Mucosa of descending colon (tissue), 3 donors: ENCODE measurements at regions not wholly inside any gene's neighbourhood (a gene's known extent, or its start where the extent isn't known, plus 50 kb on each side); places are given as distances from the start of the nearest gene placed in this dataset.

ENCODE experiments used
- ATAC-seq: fragments of 200-7000 bp; cut with Tn5 transposase; one replicate; pipeline ENCODE4 v1.9.1; 2020; ENCODE audit warnings: mild to moderate bottlenecking, moderate library complexity
- DNase-seq, 3 donors: peaks; one replicate each; pipeline ENCODE4 v3.0.0-alpha.2; 2020
- H3K36me3 ChIP-seq: fragments of 200-600 bp; one replicate; pipeline ENCODE4 v1.8.0; 2021; ENCODE audit warnings: low read depth, mild to moderate bottlenecking
- H3K4me1 ChIP-seq: fragments of 200-600 bp; one replicate; pipeline ENCODE4 v1.8.0; 2021; ENCODE audit warnings: low read depth, mild to moderate bottlenecking
- H3K4me3 ChIP-seq: fragments of 200-600 bp; one replicate; pipeline ENCODE4 v1.8.0; 2021; ENCODE audit warnings: mild to moderate bottlenecking
- H3K9me3 ChIP-seq: fragments of 200-600 bp; one replicate; pipeline ENCODE4 v1.8.0; 2021; ENCODE audit warnings: mild to moderate bottlenecking
- intact Hi-C, 2 donors: fragments of 100-400 bp; cut with DNase I in 1 of 2; cut with micrococcal nuclease in 1 of 2; formaldehyde crosslinking; loops; one replicate each; pipeline versions ENCODE4 v1.11.0 to v1.11.1; 2022; cut with DNase I, micrococcal nuclease
- TF ChIP-seq, protein P1 (sequence below): fragments of 200-600 bp; IDR thresholded peaks from one replicate; pipeline ENCODE4 v1.8.0; 2022; ENCODE audit warnings: antibody characterized with exemption, mild to moderate bottlenecking
- donor health status: DM: no; HTN: no; CAD: no; lungs with moderate emphysema.
- donor health status: DM: no; HTN: no; CAD: no.
- donor health status: DM: no; HTN: yes; CAD: no.

- TF ChIP-seq, protein P1, sequence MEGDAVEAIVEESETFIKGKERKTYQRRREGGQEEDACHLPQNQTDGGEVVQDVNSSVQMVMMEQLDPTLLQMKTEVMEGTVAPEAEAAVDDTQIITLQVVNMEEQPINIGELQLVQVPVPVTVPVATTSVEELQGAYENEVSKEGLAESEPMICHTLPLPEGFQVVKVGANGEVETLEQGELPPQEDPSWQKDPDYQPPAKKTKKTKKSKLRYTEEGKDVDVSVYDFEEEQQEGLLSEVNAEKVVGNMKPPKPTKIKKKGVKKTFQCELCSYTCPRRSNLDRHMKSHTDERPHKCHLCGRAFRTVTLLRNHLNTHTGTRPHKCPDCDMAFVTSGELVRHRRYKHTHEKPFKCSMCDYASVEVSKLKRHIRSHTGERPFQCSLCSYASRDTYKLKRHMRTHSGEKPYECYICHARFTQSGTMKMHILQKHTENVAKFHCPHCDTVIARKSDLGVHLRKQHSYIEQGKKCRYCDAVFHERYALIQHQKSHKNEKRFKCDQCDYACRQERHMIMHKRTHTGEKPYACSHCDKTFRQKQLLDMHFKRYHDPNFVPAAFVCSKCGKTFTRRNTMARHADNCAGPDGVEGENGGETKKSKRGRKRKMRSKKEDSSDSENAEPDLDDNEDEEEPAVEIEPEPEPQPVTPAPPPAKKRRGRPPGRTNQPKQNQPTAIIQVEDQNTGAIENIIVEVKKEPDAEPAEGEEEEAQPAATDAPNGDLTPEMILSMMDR: no peak
Measured at GRCh38 chr4:170769862-170770261, 680.1 kb upstream of the AADAT start.

DNA sequence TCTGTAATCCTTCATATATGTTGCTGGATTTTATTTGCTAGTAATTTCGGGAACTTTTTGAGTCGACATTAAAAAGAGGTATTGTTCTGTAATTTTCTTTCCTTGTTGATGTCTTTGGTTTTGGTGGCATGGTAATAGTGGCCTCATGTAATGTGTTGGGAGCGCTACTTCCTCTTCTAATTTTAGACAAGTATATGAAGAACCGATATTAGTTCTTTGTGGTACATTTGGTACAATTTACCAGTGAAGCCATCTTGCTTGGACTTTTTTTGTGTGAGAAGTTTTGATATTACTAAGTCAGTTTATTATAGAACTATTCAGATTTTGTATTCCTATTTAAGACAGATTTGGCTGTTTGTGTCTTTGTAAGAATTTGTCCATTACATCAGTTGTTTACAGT is 669.2 kb upstream of the AADAT start:
- Histone ChIP-seq H3K9me3 (peaks cover 2% of the 10 kb centered on the region), H3K4me3 (no peak overlapping the region), H3K4me1 (no peaks in the 10 kb centered on the region), H3K36me3 (no peaks in the 10 kb centered on the region)
- DNase-seq: no peak
- intact Hi-C loops: no loop called here
- no peak for ATAC-seq
- TF ChIP-seq, protein P1: no peak

More at GRCh38 chr4:170769862-170770261, 680.1 kb upstream of the AADAT start:
- Histone ChIP-seq H3K4me3 (no peak overlapping the region), H3K4me1 (no peaks in the 10 kb centered on the region), H3K9me3 (no peaks in the 10 kb centered on the region), H3K36me3 (no peaks in the 10 kb centered on the region)
- ATAC-seq (no peak), DNase-seq (no peak)
- intact Hi-C loops: no loop called here

GRCh38 chr4:170750519-170750918 is 660.8 kb upstream of the AADAT start:
- peaks cover 2% of the 10 kb centered on the region for H3K9me3 ChIP-seq
- no peaks in the 10 kb centered on the region for H3K36me3 ChIP-seq
- ATAC-seq: no peak
- H3K4me1 ChIP-seq: no peaks in the 10 kb centered on the region
- TF ChIP-seq, protein P1: no peak
- H3K4me3 ChIP-seq: no peak overlapping the region
- intact Hi-C loops: no loop called here
- DNase-seq: no peak

DNA sequence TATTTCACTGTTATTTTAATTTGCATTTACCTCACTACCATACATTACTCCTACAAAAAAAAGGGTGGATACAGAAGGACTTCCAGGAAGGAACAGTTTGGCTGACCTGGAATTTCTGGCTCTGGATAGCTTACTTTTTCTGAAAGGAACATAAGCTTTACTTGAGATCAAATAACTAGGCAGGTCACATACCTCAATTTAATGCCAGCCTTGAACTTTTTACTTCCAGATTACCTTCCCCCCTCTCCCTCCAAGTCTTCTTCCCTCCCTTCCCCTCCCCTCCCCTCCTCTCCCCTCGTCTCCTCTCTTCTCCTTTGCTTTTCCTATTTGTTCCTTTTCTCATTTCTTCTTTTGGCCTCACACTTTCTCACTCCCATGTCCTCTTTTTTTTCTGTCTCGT is 659.2 kb upstream of the AADAT start:
- H3K4me1 ChIP-seq: no peaks in the 10 kb centered on the region
- no peak for DNase-seq
- H3K36me3 ChIP-seq: no peaks in the 10 kb centered on the region
- TF ChIP-seq, protein P1: no peak
- no peak overlapping the region for H3K4me3 ChIP-seq
- intact Hi-C loops: no loop called here
- no peak for ATAC-seq
- H3K9me3 ChIP-seq: no peaks in the 10 kb centered on the region

DNA sequence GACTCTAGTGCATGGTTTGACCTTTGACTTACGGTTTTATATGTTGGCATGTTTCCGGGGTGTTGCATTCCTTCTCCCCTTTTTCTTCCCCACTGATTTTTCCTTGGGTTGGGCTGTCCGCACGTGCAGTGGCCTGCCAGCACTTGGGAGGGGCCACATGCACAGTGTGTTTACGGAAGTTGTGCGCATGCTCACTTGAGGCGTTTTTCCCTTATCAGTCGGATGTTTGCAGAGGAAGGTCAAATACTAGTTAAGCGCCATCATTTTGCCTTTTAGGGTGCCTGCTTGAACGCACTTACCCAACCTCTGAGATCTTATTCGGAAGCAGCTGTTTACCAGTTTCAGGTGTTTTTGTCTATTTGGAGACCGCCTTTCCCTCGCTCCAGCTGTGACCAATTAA is 653.9 kb upstream of the AADAT start:
- intact Hi-C loops: no loop called here
- TF ChIP-seq, protein P1: no peak
- no peak for DNase-seq
- Histone ChIP-seq H3K4me1 (no peaks in the 10 kb centered on the region), H3K36me3 (no peaks in the 10 kb centered on the region), H3K4me3 (no peak overlapping the region), H3K9me3 (no peaks in the 10 kb centered on the region)
- ATAC-seq: no peak

- no peaks in the 10 kb centered on the region for H3K9me3 ChIP-seq
- ATAC-seq (no peak), DNase-seq (no peak)
- TF ChIP-seq, protein P1: no peak
- no peaks in the 10 kb centered on the region for H3K4me1 ChIP-seq
- H3K36me3 ChIP-seq: no peaks in the 10 kb centered on the region
- H3K4me3 ChIP-seq: no peak overlapping the region
- intact Hi-C loops: no loop called here
Measured at GRCh38 chr4:170741856-170742255, 652.1 kb upstream of the AADAT start.
